ENCODE measurements at regions not wholly inside any gene's neighbourhood (a gene's known extent, or its start where the extent isn't known, plus 50 kb on each side); places are given as distances from the start of the nearest gene placed in this dataset.

- DNase-seq = no peak
These were observed 877.8 kb upstream of the MAP3K7 start for GRCh38 chr6:91464718-91465117.

- no peak for DNase-seq
These were observed 877.3 kb upstream of the MAP3K7 start for GRCh38 chr6:91464201-91464600.

GRCh38 chr6:91462241-91462640 lies 875.4 kb upstream of the MAP3K7 start:
- no peak for DNase-seq

GRCh38 chr6:91453224-91453878 lies 866.5 kb upstream of the MAP3K7 start:
- no peak for DNase-seq

GRCh38 chr6:91449539-91449938 lies 862.7 kb upstream of the MAP3K7 start:
- no peak for DNase-seq

- DNase-seq = no peak
These were observed 860.8 kb upstream of the MAP3K7 start for GRCh38 chr6:91447530-91448254.

GRCh38 chr6:91447081-91447480 lies 860.2 kb upstream of the MAP3K7 start:
- no peak for DNase-seq

- no peak for DNase-seq
These were observed 856.5 kb upstream of the MAP3K7 start for GRCh38 chr6:91443405-91443804.

- DNase-seq = no peak
These were observed 855.5 kb upstream of the MAP3K7 start for GRCh38 chr6:91442342-91442741.

- DNase-seq = no peak
These were observed 851.7 kb upstream of the MAP3K7 start for GRCh38 chr6:91438570-91438969.

- DNase-seq = no peak
These were observed 850.5 kb upstream of the MAP3K7 start for GRCh38 chr6:91437315-91437729.

GRCh38 chr6:91436448-91436847 lies 849.6 kb upstream of the MAP3K7 start:
- DNase-seq = no peak

- DNase-seq = no peak
These were observed 848.8 kb upstream of the MAP3K7 start for GRCh38 chr6:91435630-91436029.

GRCh38 chr6:91434576-91434975 lies 847.7 kb upstream of the MAP3K7 start:
- DNase-seq = no peak

- DNase-seq = peak; percentile 17
These were observed 847.0 kb upstream of the MAP3K7 start for GRCh38 chr6:91433660-91434534.

- no peak for DNase-seq
These were observed 842.2 kb upstream of the MAP3K7 start for GRCh38 chr6:91428953-91429560.

GRCh38 chr6:91428296-91428695 lies 841.4 kb upstream of the MAP3K7 start:
- no peak for DNase-seq

GRCh38 chr6:91420243-91420642 lies 833.4 kb upstream of the MAP3K7 start:
- no peak for DNase-seq

- DNase-seq = no peak
These were observed 828.2 kb upstream of the MAP3K7 start for GRCh38 chr6:91415031-91415605.

GRCh38 chr6:91412532-91412931 lies 825.7 kb upstream of the MAP3K7 start:
- no peak for DNase-seq

- no peak for DNase-seq
These were observed 820.8 kb upstream of the MAP3K7 start for GRCh38 chr6:91407706-91408105.

GRCh38 chr6:91392951-91393350 lies 806.1 kb upstream of the MAP3K7 start:
- no peak for DNase-seq

Data from muscle of arm (tissue), 1 donor.